ENCODE measurements at regions not wholly inside any gene's neighbourhood (a gene's known extent, or its start where the extent isn't known, plus 50 kb on each side); places are given as distances from the start of the nearest gene placed in this dataset.

- Histone ChIP-seq H3K36me3 (no peaks in the 10 kb centered on the region), H3K9me3 (no peaks in the 10 kb centered on the region), H3K4me3 (no peak overlapping the region), H3K4me1 (no peaks in the 10 kb centered on the region), H3K27me3 (no peaks in the 10 kb centered on the region), H3K27ac (no peak overlapping the region)
- intact Hi-C loops (cut with DNase I; ENCODE audit: low total_unique reads) = no loop called here
- 57% methylated on average over 1 of the region's 1 CpG; no CpG with 5 or more reads in 1 of the 2 donors for WGBS, 2 donors (ENCODE audit: low coverage in 1 of 2)
- in situ Hi-C loops (cut with MboI; ENCODE audit: low pct_ligation_motif_present in 1 of 4, low pct_unique_long_range_greater_than_20kb in 1 of 4, low sequenced_read_pairs in 3 of 4) = no loop called here
- DNase-seq = no peak
- no peak for TF ChIP-seq POLR2A (IDR thresholded peaks at IDR 0.05)
- no peak for TF ChIP-seq CTCF (IDR thresholded peaks at IDR 0.05)
- no peak for TF ChIP-seq POLR2AphosphoS5 (IDR thresholded peaks at IDR 0.05)
These were observed 131.3 kb upstream of the OGFRL1 start for GRCh38 chr6:71157345-71157744.

DNA sequence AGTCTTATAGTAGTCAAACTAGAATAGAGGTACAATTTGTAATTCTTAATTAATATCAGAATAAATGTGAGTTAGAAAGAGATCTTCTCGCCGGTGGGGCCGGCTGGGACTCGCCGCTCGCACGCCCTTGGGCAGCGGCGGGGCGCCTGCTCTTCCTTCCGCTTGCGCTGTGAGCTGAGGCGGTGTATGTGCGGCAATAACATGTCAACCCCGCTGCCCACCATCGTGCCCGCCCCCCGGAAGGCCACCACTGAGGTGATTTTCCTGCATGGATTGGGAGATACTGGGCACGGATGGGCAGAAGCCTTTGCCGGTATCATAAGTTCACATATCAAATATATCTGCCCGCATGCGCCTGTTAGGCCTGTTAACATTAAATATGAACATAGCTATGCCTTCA, 123.7 kb upstream of the OGFRL1 start:
- in situ Hi-C loops (cut with MboI; ENCODE audit: low pct_ligation_motif_present in 1 of 4, low pct_unique_long_range_greater_than_20kb in 1 of 4, low sequenced_read_pairs in 3 of 4) (no loop called here), intact Hi-C loops (cut with DNase I; ENCODE audit: low total_unique reads) (no loop called here)
- 89 to 93% methylated on average over 3 to 22 of the region's 22 CpGs for WGBS, 2 donors (ENCODE audit: low coverage in 1 of 2)
- TF ChIP-seq POLR2A (IDR thresholded peaks at IDR 0.05) (no peak), POLR2AphosphoS5 (IDR thresholded peaks at IDR 0.05) (no peak), EP300 (IDR thresholded peaks at IDR 0.05; ENCODE audit: low read depth) (no peak)
- H3K36me3 ChIP-seq = no peaks in the 10 kb centered on the region
- H3K4me3 ChIP-seq = no peak overlapping the region
- H3K9me3 ChIP-seq = no peaks in the 10 kb centered on the region
- no peaks in the 10 kb centered on the region for H3K4me1 ChIP-seq
- no peak for DNase-seq
- no peak overlapping the region for H3K27ac ChIP-seq
- no peaks in the 10 kb centered on the region for H3K27me3 ChIP-seq

- intact Hi-C loops (cut with DNase I; ENCODE audit: low total_unique reads) (no loop called here), in situ Hi-C loops (cut with MboI; ENCODE audit: low pct_ligation_motif_present in 1 of 4, low pct_unique_long_range_greater_than_20kb in 1 of 4, low sequenced_read_pairs in 3 of 4) (no loop called here)
- no peaks in the 10 kb centered on the region for H3K4me1 ChIP-seq
- H3K27ac ChIP-seq = no peak overlapping the region
- DNase-seq = no peak
- WGBS, 2 donors (ENCODE audit: low coverage in 1 of 2) = 80 to 84% methylated on average over 1 of the region's 1 CpG
- H3K27me3 ChIP-seq = no peaks in the 10 kb centered on the region
- no peak for TF ChIP-seq CTCF (IDR thresholded peaks at IDR 0.05)
- TF ChIP-seq POLR2A (IDR thresholded peaks at IDR 0.05) = no peak
- TF ChIP-seq EP300 (IDR thresholded peaks at IDR 0.05; ENCODE audit: low read depth) = no peak
- TF ChIP-seq POLR2AphosphoS5 (IDR thresholded peaks at IDR 0.05) = no peak
- no peaks in the 10 kb centered on the region for H3K9me3 ChIP-seq
- no peaks in the 10 kb centered on the region for H3K36me3 ChIP-seq
- H3K4me3 ChIP-seq = no peak overlapping the region
These were observed 120.3 kb upstream of the OGFRL1 start for GRCh38 chr6:71168233-71168765.

DNA sequence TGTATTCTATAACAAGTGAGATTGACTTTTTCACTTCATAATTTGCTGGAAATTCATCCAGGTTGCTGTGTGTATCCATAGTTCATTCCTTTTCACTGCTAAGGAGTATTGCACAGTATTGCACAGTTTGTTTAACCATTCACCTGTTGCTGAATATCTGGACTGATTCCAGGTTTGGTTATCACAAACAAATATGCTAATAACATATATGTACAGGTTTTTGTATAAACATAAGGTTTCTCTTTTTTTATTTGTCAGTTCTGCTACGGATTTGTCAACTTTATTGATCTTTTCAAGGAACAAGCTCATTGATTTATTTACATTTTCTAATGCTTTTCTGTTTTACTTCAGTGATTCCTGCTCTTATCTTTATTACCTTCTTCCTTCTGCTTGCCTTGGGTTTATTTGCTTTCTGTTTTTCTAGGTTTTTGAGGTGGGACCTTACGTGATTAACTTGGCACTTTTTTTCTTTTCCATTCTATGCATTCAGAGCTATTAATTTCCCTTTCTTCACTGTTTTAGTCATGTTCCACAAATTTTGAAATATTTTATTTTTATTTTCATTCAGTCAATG, 117.0 kb upstream of the OGFRL1 start:
- DNase-seq = no peak
- in situ Hi-C loops (cut with MboI; ENCODE audit: low pct_ligation_motif_present in 1 of 4, low pct_unique_long_range_greater_than_20kb in 1 of 4, low sequenced_read_pairs in 3 of 4) = no loop called here
- Histone ChIP-seq H3K27me3 (no peaks in the 10 kb centered on the region), H3K27ac (no peak overlapping the region), H3K4me3 (no peak overlapping the region), H3K36me3 (no peaks in the 10 kb centered on the region), H3K4me1 (no peaks in the 10 kb centered on the region), H3K9me3 (no peaks in the 10 kb centered on the region)
- TF ChIP-seq EP300 (IDR thresholded peaks at IDR 0.05; ENCODE audit: low read depth) (no peak), POLR2A (IDR thresholded peaks at IDR 0.05) (no peak), POLR2AphosphoS5 (IDR thresholded peaks at IDR 0.05) (no peak), CTCF (IDR thresholded peaks at IDR 0.05) (no peak)
- intact Hi-C loops (cut with DNase I; ENCODE audit: low total_unique reads) = no loop called here
- 32 to 52% methylated on average over 2 of the region's 2 CpGs for WGBS, 2 donors (ENCODE audit: low coverage in 1 of 2)

Measured in transverse colon (tissue), 4 donors.